Pancreas (tissue), 10 donors: ENCODE measurements at regions not wholly inside any gene's neighbourhood (a gene's known extent, or its start where the extent isn't known, plus 50 kb on each side); places are given as distances from the start of the nearest gene placed in this dataset.

Experiments
- ATAC-seq, 4 donors: fragments of 200-7000 bp; cut with Tn5 transposase; one replicate each; pipeline versions ENCODE4 v1.8.0 to v1.9.1; 2020; ENCODE audit warnings: mild to moderate bottlenecking in 4 of 4, moderate library complexity in 4 of 4
- DNase-seq, 6 donors: peaks; one replicate each; pipeline ENCODE4 v3.0.0-alpha.2; 2020
- FAIRE-seq: peaks from 2 replicates; lab custom pipeline; 2012; peaks lifted over from hg19 to GRCh38; lab: Jason Lieb, UNC
- H3K27ac ChIP-seq, 4 donors: fragments of 200-600 bp; sonication (generic); 1 replicate in 3 of 4; 2 replicates in 1 of 4; pipeline versions ENCODE4 v1.5.0 to v1.8.0; 2020
- H3K27me3 ChIP-seq, 4 donors: fragments of 200-600 bp; one replicate each; pipeline ENCODE4 v1.8.0; 2021
- H3K36me3 ChIP-seq, 3 donors: fragments of 200-600 bp; sonication (generic) in 1 of 3; one replicate each; pipeline versions ENCODE4 v1.5.0 to v1.8.0; 2020 to 2021
- H3K4me1 ChIP-seq, 3 donors: fragments of 200-600 bp; one replicate each; pipeline ENCODE4 v1.8.0; 2021
- H3K4me3 ChIP-seq, 4 donors: fragments of 200-600 bp; sonication (generic) in 2 of 4; one replicate each; pipeline versions ENCODE4 v1.5.0 to v1.8.0; 2020 to 2021
- H3K9me3 ChIP-seq, 4 donors: fragments of 200-600 bp; one replicate each; pipeline ENCODE4 v1.8.0; 2021
- WGBS, 2 donors: extraction: QIAGEN DNeasy Blood & Tissue Kit; methylation state at CpG; one replicate each; pipeline ENCODE4 v1.1.7; 2013; 5-methylcytosine and 5-hydroxymethylcytosine counted together
- intact Hi-C, 3 donors: fragments of 100-400 bp; cut with DNase I; formaldehyde crosslinking; loops; one replicate each; pipeline versions ENCODE4 v1.11.1 to v1.14.2; 2022
- TF ChIP-seq, protein P1 (sequence below), 4 donors: fragments of 200-600 bp; sonication (generic) in 3 of 4; IDR thresholded peaks; one replicate each; pipeline versions ENCODE4 v1.5.0 to v1.8.0; 2021; ENCODE audit warnings: antibody characterized with exemption in 4 of 4
- donor health status: healthy with polysubstance abuse.
- donor health status: DM: no; HTN: no; CAD: no; lungs with moderate emphysema.
- donor health status: DM: no; HTN: no; CAD: no.
- donor health status: control.
- donor health status: control.
- donor health status: Bipolar disorder and iron deficiency.
- donor health status: DM: yes; HTN: yes; CAD: no.
- donor health status: DM: no; HTN: no; CAD: no.
- donor health status: DM: no; HTN: no; CAD: no.
- donor health status: DM: yes; HTN: yes; CAD: no.

DNA sequence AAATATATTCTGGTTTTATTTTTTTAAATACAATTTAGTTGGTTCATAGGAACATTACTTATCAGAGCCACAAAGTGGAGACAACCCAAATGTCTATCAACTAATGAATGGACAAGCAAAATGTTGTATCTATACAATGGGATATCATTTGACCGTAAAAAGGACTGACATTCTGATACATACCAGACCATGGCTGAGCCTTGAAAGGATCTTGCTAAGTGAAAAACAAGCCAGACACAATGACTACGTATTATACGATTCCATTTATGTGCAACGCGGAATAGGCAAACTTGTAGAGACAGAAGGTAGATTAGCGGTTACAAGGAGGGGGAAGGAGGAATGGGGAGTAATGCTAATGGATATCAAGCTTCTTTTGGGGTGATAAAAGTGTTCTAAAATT lies 621.6 kb downstream of the BNC2 start:
- no peak for FAIRE-seq

DNA sequence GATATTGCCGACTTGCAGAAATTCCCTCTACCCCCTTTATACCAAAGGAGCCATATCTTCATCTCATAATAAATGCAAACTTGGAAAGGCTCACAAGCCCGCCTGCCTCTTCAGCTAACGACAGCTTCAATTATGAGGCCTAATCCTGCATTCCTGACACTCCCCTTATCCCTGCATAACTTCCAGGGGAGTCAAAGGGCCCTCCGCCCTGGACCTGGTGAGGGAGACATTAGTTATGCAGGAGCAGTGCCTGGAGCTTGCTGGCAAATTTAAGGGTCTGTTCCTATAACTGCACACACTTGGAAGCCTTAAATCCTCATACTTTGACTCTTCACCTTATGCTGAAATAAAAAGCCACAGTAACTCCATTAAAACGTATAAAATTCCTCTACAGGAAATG lies 617.9 kb downstream of the BNC2 start:
- no peaks in the 10 kb centered on the region for H3K27me3 ChIP-seq
- DNase-seq: no peak
- WGBS, 2 donors: 64 to 77% methylated on average over 5 of the region's 5 CpGs
- no peaks in the 10 kb centered on the region for H3K9me3 ChIP-seq
- FAIRE-seq: no peak
- no peaks in the 10 kb centered on the region for H3K36me3 ChIP-seq
- no peak overlapping the region for H3K27ac ChIP-seq
- intact Hi-C loops: no loop called here
- ATAC-seq: no peak
- H3K4me1 ChIP-seq: no peaks in the 10 kb centered on the region
- TF ChIP-seq, protein P1, sequence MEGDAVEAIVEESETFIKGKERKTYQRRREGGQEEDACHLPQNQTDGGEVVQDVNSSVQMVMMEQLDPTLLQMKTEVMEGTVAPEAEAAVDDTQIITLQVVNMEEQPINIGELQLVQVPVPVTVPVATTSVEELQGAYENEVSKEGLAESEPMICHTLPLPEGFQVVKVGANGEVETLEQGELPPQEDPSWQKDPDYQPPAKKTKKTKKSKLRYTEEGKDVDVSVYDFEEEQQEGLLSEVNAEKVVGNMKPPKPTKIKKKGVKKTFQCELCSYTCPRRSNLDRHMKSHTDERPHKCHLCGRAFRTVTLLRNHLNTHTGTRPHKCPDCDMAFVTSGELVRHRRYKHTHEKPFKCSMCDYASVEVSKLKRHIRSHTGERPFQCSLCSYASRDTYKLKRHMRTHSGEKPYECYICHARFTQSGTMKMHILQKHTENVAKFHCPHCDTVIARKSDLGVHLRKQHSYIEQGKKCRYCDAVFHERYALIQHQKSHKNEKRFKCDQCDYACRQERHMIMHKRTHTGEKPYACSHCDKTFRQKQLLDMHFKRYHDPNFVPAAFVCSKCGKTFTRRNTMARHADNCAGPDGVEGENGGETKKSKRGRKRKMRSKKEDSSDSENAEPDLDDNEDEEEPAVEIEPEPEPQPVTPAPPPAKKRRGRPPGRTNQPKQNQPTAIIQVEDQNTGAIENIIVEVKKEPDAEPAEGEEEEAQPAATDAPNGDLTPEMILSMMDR (IDR thresholded peaks at IDR 0.05): no peak
- no peak overlapping the region for H3K4me3 ChIP-seq

More for the DNA sequence above, 621.6 kb downstream of the BNC2 start:
- WGBS, 2 donors: 90 to 93% methylated on average over 6 of the region's 6 CpGs
- H3K27ac ChIP-seq: no peak overlapping the region
- TF ChIP-seq, protein P1 (IDR thresholded peaks at IDR 0.05): no peak
- no peaks in the 10 kb centered on the region for H3K9me3 ChIP-seq
- no peaks in the 10 kb centered on the region for H3K4me1 ChIP-seq
- H3K27me3 ChIP-seq: no peaks in the 10 kb centered on the region
- ATAC-seq (no peak), DNase-seq (no peak)
- no peak overlapping the region for H3K4me3 ChIP-seq
- H3K36me3 ChIP-seq: no peaks in the 10 kb centered on the region
- intact Hi-C loops: no loop called here

DNA sequence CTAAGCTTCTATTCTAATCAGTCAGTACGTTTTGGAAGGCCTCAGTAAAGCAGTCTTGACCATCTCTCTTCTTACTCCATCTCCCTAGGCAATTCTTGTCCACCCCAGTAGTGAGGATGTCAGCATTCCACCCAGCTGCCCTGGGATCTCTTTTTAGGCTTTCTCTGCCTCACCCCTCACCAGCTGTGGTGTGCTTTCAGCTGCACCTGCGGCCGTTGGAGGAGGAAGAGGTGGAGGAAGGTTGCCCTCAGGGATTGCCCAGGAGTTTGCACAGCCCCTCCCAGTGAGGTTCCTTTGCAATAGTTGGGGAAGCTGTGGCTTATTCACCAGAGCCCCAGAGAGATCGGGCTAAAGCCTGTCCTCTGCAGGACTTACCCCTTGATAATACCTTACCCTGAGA lies 615.8 kb downstream of the BNC2 start:
- TF ChIP-seq, protein P1 (IDR thresholded peaks at IDR 0.05): no peak
- Histone ChIP-seq H3K9me3 (no peaks in the 10 kb centered on the region), H3K27ac (no peak overlapping the region), H3K4me1 (no peaks in the 10 kb centered on the region), H3K27me3 (no peaks in the 10 kb centered on the region), H3K4me3 (no peak overlapping the region), H3K36me3 (no peaks in the 10 kb centered on the region)
- DNase-seq (no peak), FAIRE-seq (no peak), ATAC-seq (no peak)
- WGBS, 2 donors: 63 to 64% methylated on average over 4 of the region's 4 CpGs
- intact Hi-C loops: no loop called here

DNA sequence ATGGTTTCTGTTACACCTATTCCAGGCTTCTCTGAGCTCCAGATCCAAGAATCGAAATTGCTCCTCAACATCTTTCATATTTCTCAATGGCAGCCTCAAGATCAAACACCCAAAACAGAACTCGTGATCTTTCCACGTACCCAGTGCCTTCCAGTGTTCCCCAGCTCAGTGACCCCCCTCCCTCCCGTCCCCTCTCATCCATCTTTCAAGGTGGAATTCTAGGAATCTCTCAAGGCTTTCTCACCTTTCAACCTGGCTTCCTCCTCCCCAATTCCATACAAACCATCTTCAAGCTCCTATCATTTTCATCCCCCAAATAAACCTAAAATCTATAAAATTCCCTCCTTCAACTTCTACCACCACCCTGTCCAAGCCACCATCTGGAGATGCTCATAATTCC lies 615.3 kb downstream of the BNC2 start:
- FAIRE-seq (no peak), DNase-seq (no peak), ATAC-seq (no peak)
- TF ChIP-seq, protein P1 (IDR thresholded peaks at IDR 0.05): no peak
- Histone ChIP-seq H3K4me3 (no peak overlapping the region), H3K36me3 (no peaks in the 10 kb centered on the region), H3K27me3 (no peaks in the 10 kb centered on the region), H3K27ac (no peak overlapping the region), H3K9me3 (no peaks in the 10 kb centered on the region), H3K4me1 (no peaks in the 10 kb centered on the region)
- WGBS, 2 donors: 33 to 63% methylated on average over 4 of the region's 4 CpGs
- intact Hi-C loops: no loop called here

DNA sequence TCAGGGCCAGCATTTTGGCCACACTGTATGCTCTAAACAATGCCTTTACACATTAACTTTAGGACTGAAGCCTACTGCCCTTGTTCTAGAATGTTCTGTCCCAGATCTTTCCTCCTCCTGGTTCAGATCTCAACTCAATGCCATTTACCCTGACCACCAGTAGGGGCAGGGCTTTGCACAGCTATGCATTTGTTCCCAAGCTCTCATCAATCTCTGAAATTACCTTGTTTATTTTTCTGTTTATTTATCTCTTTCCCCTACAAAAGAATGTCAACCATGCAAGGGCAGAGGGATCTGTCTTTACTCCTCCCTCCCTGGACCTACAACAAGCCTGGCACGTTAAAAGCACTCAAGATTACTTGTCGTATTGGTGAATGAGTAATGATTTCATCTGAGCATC lies 612.9 kb downstream of the BNC2 start:
- ATAC-seq: no peak
- no peak for DNase-seq
- no peak overlapping the region for H3K4me3 ChIP-seq
- no peak for FAIRE-seq
- TF ChIP-seq, protein P1 (IDR thresholded peaks at IDR 0.05): peak in 2 of 4 donors; percentile 13 to 31
- WGBS, 2 donors: 38 to 49% methylated on average over 2 of the region's 2 CpGs
- H3K4me1 ChIP-seq: no peaks in the 10 kb centered on the region
- intact Hi-C loops: no loop called here
- H3K36me3 ChIP-seq: no peaks in the 10 kb centered on the region
- H3K27me3 ChIP-seq: no peaks in the 10 kb centered on the region
- no peak overlapping the region for H3K27ac ChIP-seq
- no peaks in the 10 kb centered on the region for H3K9me3 ChIP-seq
